ENCODE measurements at regions not wholly inside any gene's neighbourhood (a gene's known extent, or its start where the extent isn't known, plus 50 kb on each side); places are given as distances from the start of the nearest gene placed in this dataset.
"Not testable (repeated sequence)": the region's sequence is repeated elsewhere in the genome, so short reads cannot be mapped to it uniquely, and the experiment has no call there.

DNA sequence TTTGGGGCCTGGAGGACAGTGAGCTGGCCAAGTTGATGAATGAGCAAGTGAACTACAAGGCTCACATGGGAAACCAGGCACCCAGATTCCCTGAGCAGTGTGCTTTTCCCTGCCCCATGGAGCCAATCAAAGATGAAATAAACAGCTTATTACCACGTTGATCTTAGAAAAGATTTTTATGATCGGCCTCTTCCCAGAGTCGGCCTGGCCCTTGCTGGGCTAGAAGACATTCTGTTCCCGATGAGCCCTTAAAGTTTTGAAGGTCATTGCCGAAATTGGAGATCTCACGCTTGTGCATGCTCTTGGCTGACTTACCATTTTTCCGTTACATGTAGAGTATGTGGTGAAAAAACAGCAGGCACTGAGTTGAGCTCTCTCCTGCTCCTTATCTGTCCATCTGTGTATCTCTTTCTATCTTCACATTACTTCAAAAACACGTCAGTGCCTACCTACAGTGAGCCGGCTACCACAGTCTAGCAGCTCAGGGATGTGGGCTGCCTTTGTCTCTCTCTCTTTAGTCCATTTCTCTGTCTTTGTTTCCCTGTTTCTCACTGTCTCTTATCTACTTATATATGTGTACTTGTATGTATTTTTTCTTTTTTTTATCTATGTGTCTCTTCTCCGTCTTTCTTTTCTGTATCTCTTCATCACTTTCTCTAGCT lies 248.8 kb upstream of the USP24 start:
- DNase-seq: no peak

DNA sequence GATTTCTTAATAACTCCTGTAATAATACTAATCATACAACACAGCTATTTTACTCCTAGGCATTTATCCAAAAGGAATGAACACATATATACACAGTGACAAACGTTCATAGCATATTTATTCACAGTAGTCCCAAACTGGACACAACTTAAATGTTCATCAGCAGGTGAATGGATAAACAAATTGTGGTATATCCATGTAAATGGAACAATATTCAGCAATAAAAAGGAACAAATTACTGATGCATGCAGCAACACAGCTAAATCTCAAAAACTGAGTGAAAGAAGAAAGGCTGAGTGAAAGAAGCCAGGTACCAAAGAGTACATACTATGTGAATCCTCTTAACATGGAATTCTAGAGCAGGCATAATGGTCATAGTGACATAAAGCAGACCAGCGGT lies 242.7 kb upstream of the USP24 start:
- no peak for DNase-seq

DNA sequence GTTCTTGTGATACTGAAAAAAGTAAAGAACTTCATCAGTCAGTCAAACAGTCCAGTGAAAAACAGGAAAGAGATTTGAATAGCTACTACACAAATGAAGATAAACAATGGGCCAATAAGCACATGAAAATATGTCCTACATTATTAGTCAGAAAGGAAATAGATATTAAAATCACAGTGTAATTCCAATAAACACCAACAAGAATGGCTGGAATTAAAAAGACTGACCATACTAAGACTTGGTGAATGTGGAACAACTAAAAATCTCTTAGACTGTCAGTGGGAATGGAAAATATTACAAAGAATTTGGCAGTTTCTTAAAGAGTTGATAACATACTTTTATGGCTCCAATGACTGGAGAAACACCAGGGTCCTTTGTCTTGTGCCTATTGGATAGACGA lies 241.8 kb upstream of the USP24 start:
- no peak for DNase-seq

DNA sequence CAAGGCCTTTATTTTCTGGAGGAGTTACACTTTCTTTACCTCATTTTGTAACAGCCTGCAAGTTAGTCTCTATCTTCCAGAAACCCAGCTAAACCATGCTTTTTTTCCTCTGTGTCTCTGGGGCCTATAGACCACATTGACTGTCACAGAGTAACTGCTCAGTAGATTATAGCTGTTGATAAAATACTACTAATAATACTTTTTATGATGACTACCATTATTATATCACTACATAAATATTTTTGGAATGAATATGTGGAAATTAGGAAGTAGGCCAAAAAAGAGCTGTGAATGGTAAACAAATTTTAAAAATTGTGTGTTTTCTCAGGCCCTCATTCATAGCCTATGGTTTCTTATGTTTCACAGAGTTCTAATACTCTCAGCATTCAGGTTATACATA lies 233.1 kb upstream of the USP24 start:
- no peak for DNase-seq

DNA sequence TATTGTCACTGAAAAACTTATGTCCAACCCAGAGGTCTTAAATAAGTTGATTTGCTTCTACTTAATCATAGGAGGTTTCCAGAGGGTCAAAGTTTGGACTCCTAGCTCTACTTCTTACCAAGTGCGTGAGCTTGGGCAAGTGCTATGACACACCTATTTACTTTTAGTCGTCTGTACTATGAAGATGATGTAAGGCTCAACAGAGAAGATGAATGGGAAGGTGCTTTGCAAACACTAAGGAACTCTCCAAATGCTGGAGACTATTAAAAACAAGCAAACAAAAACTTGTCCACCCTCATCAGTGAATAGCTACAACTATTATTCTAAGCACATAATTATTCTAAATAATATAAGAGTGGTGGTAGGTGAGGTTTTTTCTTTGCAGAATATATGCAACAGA lies 232.3 kb upstream of the USP24 start:
- DNase-seq: no peak

DNA sequence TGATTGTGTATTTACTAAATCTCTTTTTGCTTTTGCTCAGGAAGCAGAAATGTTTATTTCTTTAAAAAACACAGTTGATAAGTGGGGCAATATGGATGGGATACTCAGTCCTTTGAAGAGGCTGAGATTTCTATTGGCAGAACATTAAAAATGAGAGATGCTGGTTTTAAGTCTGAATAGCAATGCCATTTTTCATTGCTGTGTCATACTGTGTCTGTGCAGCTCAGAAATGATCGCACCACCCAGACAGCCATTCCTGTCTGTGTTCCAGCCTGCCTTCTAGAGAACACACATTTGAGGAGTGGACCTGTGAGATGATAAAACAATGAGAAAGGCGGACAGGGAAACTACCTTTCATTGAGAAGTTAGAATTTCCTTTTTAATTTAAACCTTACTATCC lies 231.2 kb upstream of the USP24 start:
- no peak for DNase-seq

DNA sequence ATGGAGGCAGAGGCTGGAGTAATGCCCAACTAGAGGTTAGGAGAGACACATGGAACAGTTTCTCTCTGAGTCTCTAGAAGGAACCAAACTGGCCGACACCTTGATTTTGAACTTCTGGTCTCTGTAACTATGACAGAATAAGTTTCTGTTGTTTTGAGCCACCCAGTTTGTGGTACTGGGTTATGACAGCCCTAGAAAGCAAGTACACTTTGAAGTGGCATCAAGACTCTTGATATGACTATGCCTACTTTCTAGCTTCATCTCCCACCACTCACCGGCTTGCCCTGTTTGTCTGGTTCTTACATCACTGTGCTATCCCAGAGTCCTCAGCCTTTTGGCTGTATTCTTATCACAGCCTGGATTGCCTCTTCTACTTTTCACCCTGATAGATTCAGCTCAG lies 230.3 kb upstream of the USP24 start:
- no peak for DNase-seq

DNA sequence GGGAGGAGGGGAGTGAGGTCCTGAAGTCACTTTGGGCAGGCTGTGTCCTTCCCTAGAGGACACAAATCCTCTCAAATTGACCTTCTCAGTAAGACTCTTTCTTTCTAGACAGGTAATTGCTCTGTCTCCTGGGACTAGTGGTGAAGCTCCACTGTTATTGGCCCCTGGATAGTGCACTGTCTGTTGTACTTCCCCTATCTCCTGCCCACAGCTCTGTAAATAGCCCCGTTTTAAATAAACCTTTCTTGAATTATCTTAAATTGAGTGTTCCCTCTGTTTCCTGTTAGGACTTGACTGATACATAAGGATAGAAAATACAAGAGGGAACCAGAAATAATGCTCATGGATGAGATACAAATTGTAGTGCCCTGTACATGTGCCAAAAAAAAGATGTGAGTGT lies 229.5 kb upstream of the USP24 start:
- no peak for DNase-seq

DNA sequence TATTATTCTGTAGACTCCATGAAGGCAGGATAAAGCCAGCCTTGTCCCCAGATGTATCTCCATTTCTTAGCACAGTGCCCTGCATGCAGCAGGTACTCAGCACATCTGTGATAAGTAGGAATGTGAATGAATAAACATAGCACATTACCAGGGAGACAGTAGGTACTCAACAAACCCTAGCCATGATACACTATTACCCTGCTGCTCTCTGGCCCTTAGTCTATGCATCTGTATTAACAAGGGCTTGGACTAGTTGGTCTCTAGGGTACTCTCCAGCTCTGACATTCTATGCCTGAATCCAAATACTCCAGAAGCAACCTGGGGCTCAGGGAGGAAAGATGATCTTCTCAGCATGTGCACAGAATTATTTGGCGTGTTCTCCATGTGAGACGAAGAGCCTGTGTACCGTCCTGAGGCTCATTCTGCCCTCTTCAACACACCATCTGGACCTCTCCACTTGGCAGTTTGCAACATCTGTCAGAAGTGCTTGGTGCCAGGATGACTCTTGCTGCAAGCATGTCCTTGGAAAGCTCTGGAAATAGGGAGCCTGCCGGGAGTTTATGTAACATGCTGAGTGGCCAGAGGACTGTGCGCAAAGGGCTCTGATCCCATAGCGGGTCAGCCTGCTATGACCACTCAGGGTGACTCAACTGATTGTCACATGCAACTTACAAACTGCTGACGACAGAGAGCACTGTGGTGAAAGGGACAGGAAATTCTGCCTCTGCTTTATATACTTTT lies 228.2 kb upstream of the USP24 start:
- no peak for DNase-seq

DNA sequence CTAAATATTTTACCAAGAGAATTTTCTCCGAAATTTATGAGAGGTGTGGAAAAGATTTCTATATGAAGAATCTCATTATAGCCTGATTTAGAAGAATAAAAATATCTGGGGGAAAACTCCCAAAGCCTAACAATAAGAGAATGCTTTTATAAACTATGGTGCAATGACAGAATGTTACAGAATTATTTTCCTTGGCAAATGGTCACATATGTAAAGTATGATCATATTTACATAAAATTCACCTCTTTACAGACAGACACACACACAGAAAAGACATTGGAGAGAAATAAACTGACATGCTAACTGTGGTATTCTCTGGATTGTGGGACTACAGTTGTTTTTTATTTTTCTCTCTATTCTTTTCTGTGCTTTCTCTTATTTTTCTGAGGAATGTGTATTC lies 226.3 kb upstream of the USP24 start:
- DNase-seq: no peak

DNA sequence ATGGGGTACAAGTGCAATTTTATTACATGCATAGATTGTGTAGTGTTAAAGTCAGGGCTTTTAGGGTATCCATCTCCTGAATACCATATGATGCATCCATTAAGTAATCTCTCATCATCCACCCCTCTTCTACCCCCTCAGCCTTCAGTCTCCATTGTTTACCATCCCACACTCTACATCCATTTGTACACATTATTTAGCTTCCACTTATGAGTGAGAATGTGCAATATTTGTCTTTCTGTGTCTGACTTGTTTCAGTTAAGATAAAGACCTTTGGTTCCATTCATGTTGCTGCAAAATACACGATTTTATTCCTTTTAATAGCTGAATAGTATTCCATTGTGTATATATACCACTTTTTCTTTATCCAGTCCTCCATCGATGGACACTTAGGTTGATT lies 222.5 kb upstream of the USP24 start:
- DNase-seq: no peak

DNA sequence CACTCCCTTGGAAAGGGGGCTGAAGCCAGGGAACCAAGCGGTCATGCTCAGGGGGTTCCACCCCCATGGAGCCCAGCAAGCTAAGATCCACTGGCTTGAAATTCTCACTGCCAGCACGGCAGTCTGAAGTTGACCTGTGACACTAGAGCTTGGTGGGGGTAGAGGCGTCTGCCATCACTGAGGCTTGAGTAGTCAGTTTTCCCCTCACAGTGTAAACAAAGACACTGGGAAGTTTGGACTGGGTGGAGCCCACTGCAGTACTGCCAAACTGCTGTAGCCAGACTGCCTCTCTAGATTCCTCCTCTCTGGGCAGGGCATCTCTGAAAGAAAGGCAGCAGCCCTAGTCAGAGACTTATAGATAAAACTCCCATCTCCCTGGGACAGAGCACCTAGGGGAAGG lies 215.6 kb upstream of the USP24 start:
- DNase-seq: not testable (repeated sequence)

DNA sequence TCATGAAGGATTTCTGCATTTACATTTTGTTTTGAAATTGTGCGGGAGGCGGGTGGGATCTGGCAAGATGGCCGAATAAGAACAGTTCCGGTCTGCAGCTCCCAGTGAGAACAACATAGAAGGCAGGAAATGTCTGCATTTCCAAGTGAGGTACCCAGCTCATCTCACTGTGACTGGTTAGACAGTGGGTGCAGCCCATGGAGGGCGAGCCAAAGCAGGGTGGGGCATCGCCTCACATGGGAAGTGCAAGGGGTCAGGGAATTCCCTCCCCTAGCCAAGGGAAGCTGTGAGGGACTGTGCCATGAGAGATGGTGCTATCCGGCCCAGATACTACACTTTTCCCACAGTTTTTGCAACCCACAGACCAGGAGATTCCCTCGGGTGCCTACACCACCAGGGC lies 215.0 kb upstream of the USP24 start:
- not testable (repeated sequence) for DNase-seq

DNA sequence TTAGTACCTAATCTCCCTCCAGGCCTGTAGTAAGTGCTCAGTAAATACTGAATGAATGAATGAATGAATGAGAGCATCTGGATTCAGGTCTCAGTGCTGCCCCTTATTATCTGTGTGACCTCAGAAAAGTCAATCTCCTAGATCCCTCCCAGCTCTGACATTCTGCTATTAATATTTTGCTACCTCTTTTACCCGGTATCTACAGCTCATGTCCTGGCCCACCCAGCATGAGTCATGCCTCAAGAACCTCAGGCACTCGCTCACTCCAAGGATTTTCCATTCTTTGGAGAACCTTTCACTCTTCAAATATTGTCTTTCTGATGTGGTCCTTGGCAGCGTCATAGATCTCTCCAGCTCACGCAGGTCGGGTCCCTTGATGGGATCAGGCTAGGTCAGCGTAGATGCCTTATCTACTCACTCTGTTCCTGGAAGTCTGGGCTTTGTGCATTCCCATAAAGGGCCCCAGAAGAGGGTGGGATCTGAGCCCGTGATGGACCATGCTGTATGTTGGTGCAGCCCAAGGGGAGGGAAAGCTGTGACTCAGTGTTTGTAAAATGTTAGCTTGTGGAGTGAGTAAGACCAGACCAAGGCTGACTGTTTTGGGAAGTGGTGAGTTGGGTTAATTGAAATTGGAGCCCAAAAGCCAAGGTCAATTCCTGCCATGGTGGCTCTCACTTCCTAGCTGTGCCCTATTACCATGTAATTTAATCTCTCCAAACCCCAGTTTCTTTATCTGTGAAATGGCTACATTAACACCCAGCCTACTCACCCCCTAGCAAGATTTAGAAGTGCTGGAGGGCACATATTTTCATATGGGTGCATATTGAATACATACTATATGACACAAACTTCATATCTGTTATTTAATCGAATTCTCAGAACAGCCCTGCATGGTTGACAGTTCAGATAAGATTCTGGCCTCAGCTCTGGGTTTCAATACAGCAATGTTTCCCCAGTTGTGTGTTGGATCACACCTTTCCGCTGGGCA lies 214.1 kb upstream of the USP24 start:
- no peak for DNase-seq

DNA sequence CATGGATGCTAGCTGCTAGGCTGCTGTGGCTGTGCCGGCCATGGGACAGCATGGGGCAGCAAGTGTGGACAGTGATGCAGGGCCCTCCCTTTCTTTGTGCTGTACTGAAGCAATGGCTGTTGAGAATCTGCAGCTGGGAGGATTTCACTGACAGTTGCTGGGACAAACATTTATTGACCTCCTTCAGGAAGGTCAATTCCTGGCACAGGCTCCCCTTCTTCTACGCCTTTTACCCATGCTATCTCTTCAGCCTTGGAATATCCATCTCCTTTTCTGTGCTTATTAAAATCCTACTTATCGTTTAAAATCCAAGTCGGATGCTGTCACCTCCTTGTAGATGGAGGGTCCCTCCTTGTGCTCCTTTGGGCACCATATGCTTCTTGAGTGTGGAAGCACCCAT lies 213.1 kb upstream of the USP24 start:
- DNase-seq: no peak

DNA sequence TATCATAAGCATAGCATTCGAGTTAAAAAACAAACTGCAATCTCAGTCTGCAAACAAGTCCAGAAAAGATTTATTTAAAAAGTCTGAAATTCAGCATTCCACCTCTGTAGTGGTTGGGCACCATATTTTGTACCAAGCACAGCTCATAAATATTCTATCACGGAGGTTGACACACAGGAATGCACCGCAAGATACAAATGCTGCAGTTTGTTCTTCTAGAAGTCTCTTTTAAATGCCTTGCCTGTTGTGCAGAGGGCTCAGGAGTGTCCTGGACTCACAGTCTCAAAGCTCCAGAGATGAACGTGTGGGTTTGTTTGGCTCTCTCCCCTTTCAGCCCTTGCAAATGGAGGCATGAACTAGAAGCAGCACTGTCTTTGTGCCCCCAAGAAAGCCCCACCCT lies 212.4 kb upstream of the USP24 start:
- no peak for DNase-seq

DNA sequence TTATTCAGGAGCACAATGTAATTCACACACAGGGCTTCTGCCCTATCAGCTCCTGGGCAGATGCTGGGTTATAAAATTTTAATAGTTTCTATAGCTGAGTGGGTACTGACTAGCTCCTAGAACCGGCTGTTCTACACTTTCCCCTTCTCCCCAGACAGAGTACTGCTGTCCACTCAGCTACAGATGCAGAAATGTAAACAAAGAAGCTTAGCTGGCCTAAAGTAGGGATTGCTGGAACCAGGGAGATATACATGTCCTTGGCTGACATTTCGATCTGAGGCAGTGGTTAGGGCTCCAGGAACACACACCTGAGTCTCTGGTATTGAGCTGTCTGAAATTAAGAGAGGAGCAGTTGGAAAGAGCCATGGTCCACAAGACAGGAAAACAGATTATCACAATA lies 211.5 kb upstream of the USP24 start:
- no peak for DNase-seq

DNA sequence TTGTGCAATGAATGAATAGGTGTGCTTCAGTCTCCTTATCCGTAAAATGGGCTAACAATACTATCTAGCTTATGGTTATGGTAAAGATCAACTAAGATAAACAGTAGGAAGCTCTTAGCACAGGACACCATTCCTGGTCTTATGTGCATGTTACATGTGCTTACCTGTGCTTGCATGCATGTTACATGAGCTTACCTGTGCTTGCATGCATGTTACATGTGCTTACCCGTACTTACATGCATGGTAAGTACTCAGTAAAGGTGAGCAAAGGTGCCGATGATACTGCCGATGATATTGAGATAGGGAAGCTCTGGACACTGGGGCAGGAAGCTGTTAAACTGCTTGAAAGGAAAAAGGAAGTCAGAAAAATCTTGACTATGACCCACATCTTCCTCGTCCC lies 211.0 kb upstream of the USP24 start:
- no peak for DNase-seq

DNA sequence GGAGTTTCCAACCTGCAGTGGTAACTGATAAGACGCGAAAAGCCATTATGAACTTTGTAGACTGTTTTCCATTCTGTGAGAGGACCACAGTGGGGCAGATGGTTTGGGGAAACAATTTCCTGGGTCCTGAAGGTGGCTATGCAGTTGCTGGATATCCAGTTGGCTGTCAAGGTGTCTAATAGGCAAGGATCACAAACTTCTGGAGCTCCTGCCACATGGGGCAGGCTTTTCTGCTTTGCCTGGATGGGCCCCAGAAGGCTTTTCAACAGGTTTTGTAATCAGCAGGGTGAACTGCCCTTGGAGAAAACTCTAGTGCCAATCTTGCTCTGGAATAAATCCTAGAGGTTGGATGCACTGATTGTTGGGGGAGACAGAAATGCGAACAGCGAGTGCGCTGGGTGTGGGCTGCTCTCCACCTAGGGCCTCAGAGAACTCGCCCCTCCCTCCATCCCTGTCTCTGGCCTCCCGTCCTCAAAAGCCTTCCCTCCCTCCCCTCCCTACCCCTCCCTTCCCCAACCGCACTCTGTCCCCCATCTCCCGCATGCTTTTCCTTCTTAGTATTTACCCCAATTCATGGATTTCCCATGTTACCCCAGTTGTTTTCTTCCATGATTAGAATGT lies 210.3 kb upstream of the USP24 start:
- no peak for DNase-seq

DNA sequence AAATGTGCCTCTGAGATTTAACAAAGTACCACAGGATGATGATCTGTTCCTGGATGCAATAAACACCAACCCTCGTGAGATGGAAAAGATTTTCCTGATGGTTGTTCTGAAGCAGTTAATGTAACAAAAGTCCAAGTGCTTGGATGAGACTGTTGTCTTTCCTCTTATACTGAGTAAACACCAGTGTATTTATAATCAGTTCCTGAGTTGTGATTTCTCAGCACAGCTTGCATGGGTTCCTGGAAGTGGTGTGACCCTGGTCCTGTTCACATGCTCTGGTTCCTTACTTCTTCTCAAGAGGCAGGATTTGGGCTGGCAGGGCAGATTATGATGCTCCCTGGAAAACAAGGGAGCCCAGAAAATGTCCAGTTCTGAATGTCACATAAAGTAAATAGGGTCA lies 208.2 kb upstream of the USP24 start:
- no peak for DNase-seq

DNA sequence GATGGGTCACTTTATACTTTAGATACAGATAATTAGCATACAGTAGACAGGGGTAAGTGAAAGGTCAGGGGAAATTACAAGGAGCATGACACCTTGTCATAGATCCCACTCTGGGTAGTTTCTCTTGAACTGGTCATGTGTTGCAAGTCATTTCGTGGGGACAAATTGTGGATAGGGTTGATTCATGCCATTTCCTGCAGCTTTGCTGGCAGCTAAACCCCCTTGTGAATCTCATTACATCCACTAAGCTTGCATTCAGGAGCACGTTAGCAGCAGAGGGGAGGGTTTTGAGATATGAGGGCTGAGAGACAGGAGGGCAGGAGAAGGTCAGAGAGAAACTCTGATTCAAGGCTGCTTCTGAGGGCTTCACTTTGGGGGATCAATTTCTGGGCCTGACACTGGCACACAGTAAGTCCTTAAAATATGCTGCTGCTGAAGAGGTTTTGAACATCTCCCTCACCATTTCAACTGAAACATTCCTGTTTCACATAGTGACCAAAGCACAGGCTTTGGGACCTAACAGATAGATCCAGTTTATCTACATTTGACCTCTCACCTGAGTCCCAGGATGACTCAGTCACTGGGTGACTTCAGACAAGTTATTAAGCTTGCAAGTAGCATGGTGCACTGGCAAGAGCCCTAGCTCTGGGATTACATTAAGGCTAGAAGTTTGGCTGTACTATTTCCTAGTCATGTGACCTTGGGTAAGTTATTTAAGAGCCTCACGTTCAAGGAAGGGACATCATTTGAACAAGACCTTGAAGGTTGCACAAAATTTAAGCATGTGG lies 206.0 kb upstream of the USP24 start:
- no peak for DNase-seq

DNA sequence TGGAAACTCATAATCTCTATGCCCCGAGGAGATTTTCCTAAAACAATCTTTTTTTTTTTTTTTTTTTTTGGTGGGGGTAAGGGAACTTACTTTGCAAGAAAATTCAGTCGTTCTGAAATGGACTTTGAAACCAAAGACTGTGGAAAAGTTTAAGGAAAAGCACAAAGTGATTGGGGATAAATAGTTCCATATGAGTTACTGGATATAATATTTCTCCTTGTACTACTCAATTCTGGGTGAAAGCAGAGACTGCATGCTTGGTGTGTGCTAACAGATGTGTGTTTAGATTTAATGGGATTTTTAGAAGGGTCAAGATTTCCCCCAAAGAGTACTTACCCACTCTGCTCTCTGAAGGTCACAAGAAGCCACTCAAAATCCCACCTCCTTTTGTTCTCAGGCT lies 204.9 kb upstream of the USP24 start:
- no peak for DNase-seq

Measured in activated CD4-positive, CD25-positive, alpha-beta regulatory T cell (primary cell).